ENCODE measurements at regions not wholly inside any gene's neighbourhood (a gene's known extent, or its start where the extent isn't known, plus 50 kb on each side); places are given as distances from the start of the nearest gene placed in this dataset.

GRCh38 chr10:69684020-69684980 lies 54.3 kb downstream of the FAM241B start:
- peak in 6 of 7 donors; percentile 20 to 59 (median 28) for DNase-seq
- no peaks in the 10 kb centered on the region for H3K36me3 ChIP-seq (replicated peaks in 1 of 2)
- H3K9me3 ChIP-seq (replicated peaks in 1 of 3): no peaks in the 10 kb centered on the region
- no peaks in the 10 kb centered on the region for H3K4me1 ChIP-seq (replicated peaks in 1 of 2)
- intact Hi-C loops (cut with DNase I): no loop called here
- peak overlapping the region in 2 of 5 donors; percentile 32 to 80 for H3K27ac ChIP-seq
- H3K27me3 ChIP-seq: no peaks in the 10 kb centered on the region
- no peak overlapping the region for H3K4me3 ChIP-seq
- WGBS, 4 donors: 54 to 70% (median 62%) methylated on average over 16 to 17 of the region's 17 CpGs
- TF ChIP-seq POLR2A (IDR thresholded peaks at IDR 0.05): no peak
- TF ChIP-seq CTCF (IDR thresholded peaks at IDR 0.05): no peak

- Histone ChIP-seq H3K9me3 (replicated peaks in 1 of 3) (no peaks in the 10 kb centered on the region), H3K27ac (peak overlapping the region in 1 of 5 donors; percentile 80)
Observed at GRCh38 chr10:69684981-69685353, 54.9 kb downstream of the FAM241B start.

GRCh38 chr10:69685426-69685801 lies 55.4 kb downstream of the FAM241B start:
- no peaks in the 10 kb centered on the region for H3K36me3 ChIP-seq (replicated peaks in 1 of 2)
- no peaks in the 10 kb centered on the region for H3K27me3 ChIP-seq
- no peak for DNase-seq
- H3K4me1 ChIP-seq (replicated peaks in 1 of 2): no peaks in the 10 kb centered on the region
- no peak for TF ChIP-seq CTCF (IDR thresholded peaks at IDR 0.05)
- H3K4me3 ChIP-seq: no peak overlapping the region
- 67 to 72% (median 70%) methylated on average over 5 of the region's 5 CpGs for WGBS, 4 donors
- H3K27ac ChIP-seq: no peak overlapping the region
- intact Hi-C loops (cut with DNase I): no loop called here
- no peaks in the 10 kb centered on the region for H3K9me3 ChIP-seq (replicated peaks in 1 of 3)

More at GRCh38 chr10:69684981-69685353, 54.9 kb downstream of the FAM241B start:
- DNase-seq: no peak
- Histone ChIP-seq H3K4me1 (replicated peaks in 1 of 2) (no peaks in the 10 kb centered on the region), H3K36me3 (replicated peaks in 1 of 2) (no peaks in the 10 kb centered on the region), H3K27me3 (no peaks in the 10 kb centered on the region), H3K4me3 (no peak overlapping the region)
- intact Hi-C loops (cut with DNase I): no loop called here
- TF ChIP-seq POLR2A (IDR thresholded peaks at IDR 0.05) (no peak), CTCF (IDR thresholded peaks at IDR 0.05) (no peak)
- WGBS, 4 donors: 71 to 80% (median 77%) methylated on average over 4 of the region's 4 CpGs

GRCh38 chr10:69685802-69686585 lies 55.9 kb downstream of the FAM241B start:
- Histone ChIP-seq H3K27ac (no peak overlapping the region), H3K9me3 (replicated peaks in 1 of 3) (no peaks in the 10 kb centered on the region), H3K36me3 (replicated peaks in 1 of 2) (no peaks in the 10 kb centered on the region), H3K4me1 (replicated peaks in 1 of 2) (no peaks in the 10 kb centered on the region), H3K27me3 (no peaks in the 10 kb centered on the region), H3K4me3 (no peak overlapping the region)
- 78 to 84% (median 81%) methylated on average over 15 to 18 of the region's 18 CpGs for WGBS, 4 donors
- intact Hi-C loops (cut with DNase I): no loop called here
- no peak for TF ChIP-seq CTCF (IDR thresholded peaks at IDR 0.05)
- TF ChIP-seq POLR2A (IDR thresholded peaks at IDR 0.05): no peak
- DNase-seq: peak in 1 of 7 donors; percentile 15
